H9 (cell line): ENCODE measurements at regions not wholly inside any gene's neighbourhood (a gene's known extent, or its start where the extent isn't known, plus 50 kb on each side); places are given as distances from the start of the nearest gene placed in this dataset.

Source experiments
- DNase-seq: peaks from one replicate; pipeline ENCODE4 v3.0.0-alpha.2; 2017
- H2AFZ ChIP-seq: one replicate; pipeline ENCODE4 v1.6.1; 2013; ENCODE audit warnings: mild to moderate bottlenecking, low read length, control low read depth, moderate library complexity
- H2AK5ac ChIP-seq: 2 replicates; pipeline ENCODE4 v1.6.1; 2013; ENCODE audit warnings: low read length, control low read depth, mixed read lengths; ENCODE audit not compliant: insufficient read length
- H2BK120ac ChIP-seq: one replicate; pipeline ENCODE4 v1.6.1; 2013; ENCODE audit warnings: low read depth, mild to moderate bottlenecking, low read length, control low read depth, inconsistent platforms; ENCODE audit not compliant: poor library complexity, severe bottlenecking
- H2BK12ac ChIP-seq: 2 replicates; pipeline ENCODE4 v1.6.1; 2013; ENCODE audit warnings: low read length, control low read depth, mixed read lengths, low read depth; ENCODE audit not compliant: insufficient read length
- H2BK15ac ChIP-seq: 2 replicates; pipeline ENCODE4 v1.6.1; 2013; ENCODE audit warnings: low read depth, low read length, control low read depth
- H2BK20ac ChIP-seq: one replicate; pipeline ENCODE4 v1.6.1; 2013; ENCODE audit warnings: low read depth, mild to moderate bottlenecking, low read length, control low read depth, inconsistent platforms; ENCODE audit not compliant: poor library complexity, severe bottlenecking
- H2BK5ac ChIP-seq: 2 replicates; pipeline ENCODE4 v1.6.1; 2013; ENCODE audit warnings: low read length, control low read depth, mixed read lengths; ENCODE audit not compliant: insufficient read length
- H3K14ac ChIP-seq: 2 replicates; pipeline ENCODE4 v1.6.1; 2013; ENCODE audit warnings: low read length, control low read depth; ENCODE audit not compliant: insufficient read depth
- H3K18ac ChIP-seq: 2 replicates; pipeline ENCODE4 v1.6.1; 2013; ENCODE audit warnings: low read depth, mild to moderate bottlenecking, mixed read lengths, low read length, control low read depth; ENCODE audit not compliant: insufficient read length
- H3K23ac ChIP-seq: 2 replicates; pipeline ENCODE4 v1.6.1; 2013; ENCODE audit warnings: low read length, control low read depth, mixed read lengths, low read depth; ENCODE audit not compliant: insufficient read length
- H3K23me2 ChIP-seq: 2 replicates; pipeline ENCODE4 v1.6.1; 2013; ENCODE audit warnings: low read depth, mild to moderate bottlenecking, mixed read lengths, low read length, control low read depth; ENCODE audit not compliant: insufficient read length, poor library complexity, severe bottlenecking
- H3K27ac ChIP-seq: 2 replicates; pipeline ENCODE4 v1.5.1; 2013; ENCODE audit warnings: low read length, control low read depth, mixed read lengths, low read depth; ENCODE audit not compliant: insufficient read length
- H3K27me3 ChIP-seq: 2 replicates; pipeline ENCODE4 v1.6.1; 2013; ENCODE audit warnings: low read length, control low read depth, inconsistent platforms; ENCODE audit not compliant: insufficient read depth
- H3K4ac ChIP-seq: 2 replicates; pipeline ENCODE4 v1.6.1; 2013; ENCODE audit warnings: low read depth, mild to moderate bottlenecking, control low read depth, inconsistent platforms, low read length, moderate library complexity
- H3K4me1 ChIP-seq: 2 replicates; pipeline ENCODE4 v1.6.1; 2013; ENCODE audit warnings: low read length, control low read depth, inconsistent platforms; ENCODE audit not compliant: insufficient read depth
- H3K4me2 ChIP-seq: 2 replicates; pipeline ENCODE4 v1.6.1; 2013; ENCODE audit warnings: low read length, control low read depth, mixed read lengths; ENCODE audit not compliant: insufficient read length, insufficient read depth
- H3K56ac ChIP-seq: 2 replicates; pipeline ENCODE4 v1.6.1; 2013; ENCODE audit warnings: low read depth, mild to moderate bottlenecking, mixed read lengths, low read length, control low read depth; ENCODE audit not compliant: insufficient read length
- H3K79me1 ChIP-seq: 2 replicates; pipeline ENCODE4 v1.6.1; 2013; ENCODE audit warnings: low read depth, mild to moderate bottlenecking, moderate library complexity, low read length, control low read depth, inconsistent platforms; ENCODE audit not compliant: insufficient read depth, poor library complexity, severe bottlenecking
- H3K79me2 ChIP-seq: 2 replicates; pipeline ENCODE4 v1.6.1; 2013; ENCODE audit warnings: low read length, control low read depth, inconsistent platforms; ENCODE audit not compliant: insufficient read depth
- H3K9ac ChIP-seq: 2 replicates; pipeline ENCODE4 v1.6.1; 2013; ENCODE audit warnings: low read length, control low read depth, mixed read lengths; ENCODE audit not compliant: insufficient read length; ENCODE audit errors: extremely low read depth
- H3K9me3 ChIP-seq: one replicate; pipeline ENCODE4 v1.6.1; 2013; ENCODE audit warnings: low read depth, low read length, inconsistent platforms; ENCODE audit not compliant: control insufficient read depth
- H3T11ph ChIP-seq: one replicate; pipeline ENCODE4 v1.6.1; 2013; ENCODE audit warnings: mild to moderate bottlenecking, low read length, control low read depth, inconsistent platforms
- H4K20me1 ChIP-seq: one replicate; pipeline ENCODE4 v1.6.1; 2013; ENCODE audit not compliant: control insufficient read depth, insufficient read length, insufficient read depth
- H4K5ac ChIP-seq: 2 replicates; pipeline ENCODE4 v1.6.1; 2013; ENCODE audit warnings: low read depth, mild to moderate bottlenecking, mixed read lengths, low read length, control low read depth; ENCODE audit not compliant: insufficient read length
- H4K8ac ChIP-seq: replicated peaks from 2 replicates; pipeline ENCODE4 v1.6.1; 2013; ENCODE audit warnings: low read length, control low read depth, mixed read lengths, low read depth; ENCODE audit not compliant: insufficient read length
- H4K91ac ChIP-seq: 2 replicates; pipeline ENCODE4 v1.6.1; 2013; ENCODE audit warnings: low read depth, mild to moderate bottlenecking, moderate library complexity, mixed read lengths, low read length, control low read depth; ENCODE audit not compliant: insufficient read length
- H3K27ac Mint-ChIP-seq, 3 experiments: 2 replicates in 2 of 3; 3 replicates in 1 of 3; pipeline ENCODE4 v1.8.0; 2020 to 2021; ENCODE audit warnings: mixed read lengths in 3 of 3, mild to moderate bottlenecking in 1 of 3, moderate library complexity in 1 of 3
- H3K27me3 Mint-ChIP-seq: 2 replicates; pipeline ENCODE4 v1.8.0; 2021; ENCODE audit warnings: low read depth, mild to moderate bottlenecking, moderate library complexity, mixed read lengths
- H3K36me3 Mint-ChIP-seq, 3 experiments: 2 replicates in 2 of 3; 3 replicates in 1 of 3; pipeline ENCODE4 v1.8.0; 2020 to 2021; ENCODE audit warnings: low read depth in 3 of 3, mixed read lengths in 3 of 3; ENCODE audit not compliant: insufficient read depth in 1 of 3
- H3K4me1 Mint-ChIP-seq, 2 experiments: 2 replicates each; pipeline ENCODE4 v1.8.0; 2020; ENCODE audit warnings: mixed read lengths in 2 of 2
- H3K4me3 Mint-ChIP-seq, 2 experiments: 2 replicates in 1 of 2; 3 replicates in 1 of 2; pipeline ENCODE4 v1.8.0; 2020 to 2021; ENCODE audit warnings: mild to moderate bottlenecking in 2 of 2, mixed read lengths in 2 of 2, moderate library complexity in 1 of 2
- H3K9me3 Mint-ChIP-seq, 2 experiments: 2 replicates in 1 of 2; 3 replicates in 1 of 2; pipeline ENCODE4 v1.8.0; 2020; ENCODE audit warnings: mild to moderate bottlenecking in 2 of 2, mixed read lengths in 2 of 2, moderate library complexity in 1 of 2
- CTCF ChIP-seq: fragments of 200-600 bp; sonication (generic); conservative IDR thresholded peaks from 3 replicates; pipeline ENCODE4 v1.8.0; 2021; ENCODE audit warnings: antibody characterized with exemption, mild to moderate bottlenecking
- WGBS: extraction: QIAGEN DNeasy Blood & Tissue Kit; methylation state at CpG from one replicate; pipeline ENCODE4 v1.1.7; 2013; ENCODE audit warnings: missing lambda C conversion rate, low lambda C conversion rate, mixed read lengths; ENCODE audit not compliant: insufficient read length; ENCODE audit errors: extremely low coverage; 5-methylcytosine and 5-hydroxymethylcytosine counted together

GRCh38 chr11:127066401-127067090, 66.0 kb upstream of the KIRREL3 start:
- no peaks in the 10 kb centered on the region for H3K9me3 Mint-ChIP-seq

More at GRCh38 chr11:127066401-127067090, 66.0 kb upstream of the KIRREL3 start:
- Histone ChIP-seq H2BK12ac (no peak overlapping the region), H3K14ac (no peak overlapping the region), H3K79me1 (no peaks in the 10 kb centered on the region), H3K23ac (no peak overlapping the region), H2BK20ac (no peak overlapping the region), H4K91ac (no peak overlapping the region), H4K20me1 (no peaks in the 10 kb centered on the region), H3K18ac (no peak overlapping the region), H3K23me2 (no peaks in the 10 kb centered on the region), H3K27ac (no peak overlapping the region), H3K9ac (no peak overlapping the region), H3K56ac (no peak overlapping the region), H2AFZ (peak overlapping the region; percentile 9), H3K79me2 (no peaks in the 10 kb centered on the region), H2BK120ac (no peak overlapping the region), H2BK15ac (no peak overlapping the region), H3K4me1 (no peaks in the 10 kb centered on the region), H3T11ph (no peak overlapping the region), H4K5ac (no peak overlapping the region), H2BK5ac (no peak overlapping the region), H3K4me2 (no peak overlapping the region), H3K4ac (no peak overlapping the region), H3K27me3 (no peaks in the 10 kb centered on the region), H2AK5ac (no peak overlapping the region), H4K8ac (no peak overlapping the region), H3K9me3 (no peaks in the 10 kb centered on the region)
- no peaks in the 10 kb centered on the region for H3K36me3 Mint-ChIP-seq
- H3K4me1 Mint-ChIP-seq = no peaks in the 10 kb centered on the region; a peak in 1 of 4 replicates
- no CpG with 5 or more reads among the region's 7 CpGs for WGBS
- no peak overlapping the region for H3K27ac Mint-ChIP-seq
- DNase-seq = no peak
- TF ChIP-seq CTCF = no peak
- no peak overlapping the region for H3K4me3 Mint-ChIP-seq
- peaks cover 2% of the 10 kb centered on the region for H3K27me3 Mint-ChIP-seq
